ENCODE measurements at regions not wholly inside any gene's neighbourhood (a gene's known extent, or its start where the extent isn't known, plus 50 kb on each side); places are given as distances from the start of the nearest gene placed in this dataset.

DNA sequence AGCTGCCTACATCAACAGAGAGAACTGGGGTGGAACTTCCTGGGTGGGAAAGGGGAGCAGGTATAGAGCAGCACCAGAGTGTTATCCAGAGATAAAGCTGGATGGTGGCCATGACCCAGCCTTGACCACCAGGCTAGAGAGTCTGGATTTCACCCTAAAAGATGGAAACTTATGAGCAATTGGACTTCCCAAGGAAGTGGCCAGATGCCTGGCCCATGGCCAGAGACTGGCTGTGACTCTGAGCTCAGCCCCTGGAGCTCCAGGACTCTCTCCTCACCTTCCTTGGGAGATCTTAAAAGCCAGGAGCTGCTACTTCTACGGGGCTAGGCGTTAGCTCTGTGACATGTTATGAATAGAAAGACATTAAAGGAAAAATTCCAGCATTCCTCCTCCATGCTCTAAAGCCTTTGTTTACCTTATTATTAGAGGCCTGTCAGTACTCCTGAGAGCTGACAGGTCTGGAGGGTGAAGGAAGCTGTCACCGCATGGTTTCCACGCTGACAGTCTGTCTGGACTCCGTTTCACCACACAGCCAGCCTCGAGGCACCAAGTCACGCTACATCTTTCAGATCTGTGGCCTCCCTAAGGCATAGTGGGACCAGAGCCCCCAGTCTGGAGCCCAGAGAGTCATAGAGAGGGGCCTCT lies 260.0 kb upstream of the SIX2 start:
- no peak for TF ChIP-seq CTCF (IDR thresholded peaks at IDR 0.05; ENCODE audit: low read depth, low read length, missing control alignments)
- H3K4me3 ChIP-seq (ENCODE audit: low read depth, low read length), result no peak overlapping the region
- no peak for DNase-seq (ENCODE audit: low read depth)

DNA sequence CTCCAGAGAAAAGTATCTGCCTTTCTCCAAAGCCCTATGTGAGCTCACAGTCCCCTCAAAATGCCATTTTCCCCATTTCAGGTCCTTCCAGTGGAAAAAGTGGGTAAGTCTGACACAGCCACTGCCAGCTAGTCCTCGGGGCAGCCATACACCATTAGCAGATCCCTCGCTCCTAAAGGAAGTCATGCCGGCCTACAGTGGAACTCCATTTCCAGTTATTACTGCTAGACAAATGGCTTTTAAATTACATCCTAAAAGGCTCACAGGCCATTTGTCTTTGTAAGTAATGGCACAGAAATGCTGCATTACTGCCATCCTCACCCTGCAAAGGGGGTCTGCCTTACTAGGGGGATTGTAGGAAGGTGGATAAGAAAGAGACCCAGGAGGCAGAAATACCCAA lies 259.4 kb upstream of the SIX2 start:
- no peak overlapping the region for H3K4me3 ChIP-seq (ENCODE audit: low read depth, low read length)
- no peak for TF ChIP-seq CTCF (IDR thresholded peaks at IDR 0.05; ENCODE audit: low read depth, low read length, missing control alignments)
- DNase-seq (ENCODE audit: low read depth), result no peak

DNA sequence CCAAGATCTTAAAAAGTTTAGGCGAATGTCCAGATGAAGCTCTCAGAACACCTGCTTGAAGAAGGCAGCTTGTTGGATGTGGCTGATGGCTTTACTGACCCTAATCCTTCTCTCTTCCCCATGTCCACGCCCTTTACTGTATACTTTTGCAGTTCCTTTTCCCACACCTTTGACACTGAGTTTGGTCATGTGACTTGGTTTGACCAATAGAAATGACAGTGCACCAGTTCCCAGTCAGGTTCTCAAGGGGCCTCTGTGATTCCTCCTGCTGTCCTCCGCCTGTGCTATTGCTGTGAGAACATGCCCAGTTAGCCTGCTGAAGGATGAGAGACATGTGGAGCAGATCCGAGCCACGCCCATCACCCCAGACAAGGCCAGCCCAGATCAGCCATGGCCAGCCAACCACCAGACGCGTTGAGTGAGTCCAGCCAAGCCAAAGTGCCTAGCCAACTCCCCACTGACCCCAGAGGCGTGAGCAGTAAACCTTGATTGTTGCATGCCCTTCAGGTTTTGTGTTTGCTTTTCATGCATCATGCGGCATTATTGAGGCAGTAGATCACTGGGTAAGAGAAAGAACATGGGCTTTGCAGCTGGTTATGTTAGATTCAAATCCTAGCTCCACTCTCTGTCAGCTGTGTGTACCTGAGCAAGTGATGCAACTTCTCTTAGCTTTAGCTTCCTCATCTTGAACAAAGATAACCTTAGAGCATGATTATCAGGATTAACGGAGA lies 258.0 kb upstream of the SIX2 start:
- no peak for TF ChIP-seq CTCF (IDR thresholded peaks at IDR 0.05; ENCODE audit: low read depth, low read length, missing control alignments)
- H3K4me3 ChIP-seq (ENCODE audit: low read depth, low read length), result no peak overlapping the region
- DNase-seq (ENCODE audit: low read depth), result no peak

DNA sequence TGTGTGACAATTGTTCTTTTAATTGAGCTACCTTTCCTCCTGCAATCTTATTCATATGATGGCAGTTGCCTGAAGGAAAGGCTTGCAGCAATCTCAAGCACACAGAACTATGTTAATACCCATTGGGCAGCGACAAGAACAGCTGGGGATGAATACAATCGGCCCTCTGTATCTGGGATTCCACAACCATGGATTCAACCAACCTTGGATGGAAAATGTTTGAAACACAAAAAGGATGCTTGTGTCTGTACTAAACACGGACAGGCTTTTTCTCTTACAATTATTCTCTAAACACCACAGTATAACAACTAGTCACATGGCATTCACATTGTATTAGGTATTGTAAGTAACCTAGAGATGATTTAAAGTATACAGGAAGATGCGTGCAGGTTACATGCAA lies 256.1 kb upstream of the SIX2 start:
- TF ChIP-seq CTCF (IDR thresholded peaks at IDR 0.05; ENCODE audit: low read depth, low read length, missing control alignments), result no peak
- no peak overlapping the region for H3K4me3 ChIP-seq (ENCODE audit: low read depth, low read length)
- no peak for DNase-seq (ENCODE audit: low read depth)

GRCh38 chr2:45264227-45265225 lies 255.3 kb upstream of the SIX2 start:
- TF ChIP-seq CTCF (IDR thresholded peaks at IDR 0.05; ENCODE audit: low read depth, low read length, missing control alignments), result no peak
- DNase-seq (ENCODE audit: low read depth), result no peak
- H3K4me3 ChIP-seq (ENCODE audit: low read depth, low read length), result no peak overlapping the region

DNA sequence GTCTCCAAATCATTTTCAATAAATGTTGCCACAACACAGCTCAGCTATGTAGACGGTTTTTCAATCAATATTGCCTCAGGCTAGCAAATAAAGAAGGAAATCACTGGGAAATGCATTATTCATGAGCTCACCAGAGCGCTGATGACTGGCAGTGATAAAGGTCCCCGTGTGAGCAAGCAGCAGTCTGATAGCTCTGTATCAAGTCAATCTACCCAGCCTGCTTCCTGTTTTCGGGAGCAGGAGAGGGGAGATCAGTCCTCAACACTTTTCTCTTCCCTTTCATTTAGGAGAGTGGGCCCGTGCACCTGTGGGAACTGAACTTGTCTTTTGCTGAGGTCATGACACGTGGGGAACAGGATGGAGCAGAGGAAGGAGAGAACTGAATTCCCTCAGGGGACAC lies 253.9 kb upstream of the SIX2 start:
- TF ChIP-seq CTCF (IDR thresholded peaks at IDR 0.05; ENCODE audit: low read depth, low read length, missing control alignments), result no peak
- DNase-seq (ENCODE audit: low read depth), result no peak
- H3K4me3 ChIP-seq (ENCODE audit: low read depth, low read length), result no peak overlapping the region
